H9 (cell line): ENCODE measurements at regions not wholly inside any gene's neighbourhood (a gene's known extent, or its start where the extent isn't known, plus 50 kb on each side); places are given as distances from the start of the nearest gene placed in this dataset.

Experiments
- DNase-seq: peaks from one replicate; pipeline ENCODE4 v3.0.0-alpha.2; 2017
- H2AFZ ChIP-seq: one replicate; pipeline ENCODE4 v1.6.1; 2013; ENCODE audit warnings: mild to moderate bottlenecking, low read length, control low read depth, moderate library complexity
- H2AK5ac ChIP-seq: 2 replicates; pipeline ENCODE4 v1.6.1; 2013; ENCODE audit warnings: low read length, control low read depth, mixed read lengths; ENCODE audit not compliant: insufficient read length
- H2BK120ac ChIP-seq: one replicate; pipeline ENCODE4 v1.6.1; 2013; ENCODE audit warnings: low read depth, mild to moderate bottlenecking, low read length, control low read depth, inconsistent platforms; ENCODE audit not compliant: poor library complexity, severe bottlenecking
- H2BK12ac ChIP-seq: 2 replicates; pipeline ENCODE4 v1.6.1; 2013; ENCODE audit warnings: low read length, control low read depth, mixed read lengths, low read depth; ENCODE audit not compliant: insufficient read length
- H2BK15ac ChIP-seq: 2 replicates; pipeline ENCODE4 v1.6.1; 2013; ENCODE audit warnings: low read depth, low read length, control low read depth
- H2BK20ac ChIP-seq: one replicate; pipeline ENCODE4 v1.6.1; 2013; ENCODE audit warnings: low read depth, mild to moderate bottlenecking, low read length, control low read depth, inconsistent platforms; ENCODE audit not compliant: poor library complexity, severe bottlenecking
- H2BK5ac ChIP-seq: 2 replicates; pipeline ENCODE4 v1.6.1; 2013; ENCODE audit warnings: low read length, control low read depth, mixed read lengths; ENCODE audit not compliant: insufficient read length
- H3K14ac ChIP-seq: 2 replicates; pipeline ENCODE4 v1.6.1; 2013; ENCODE audit warnings: low read length, control low read depth; ENCODE audit not compliant: insufficient read depth
- H3K18ac ChIP-seq: 2 replicates; pipeline ENCODE4 v1.6.1; 2013; ENCODE audit warnings: low read depth, mild to moderate bottlenecking, mixed read lengths, low read length, control low read depth; ENCODE audit not compliant: insufficient read length
- H3K23ac ChIP-seq: 2 replicates; pipeline ENCODE4 v1.6.1; 2013; ENCODE audit warnings: low read length, control low read depth, mixed read lengths, low read depth; ENCODE audit not compliant: insufficient read length
- H3K23me2 ChIP-seq: 2 replicates; pipeline ENCODE4 v1.6.1; 2013; ENCODE audit warnings: low read depth, mild to moderate bottlenecking, mixed read lengths, low read length, control low read depth; ENCODE audit not compliant: insufficient read length, poor library complexity, severe bottlenecking
- H3K27ac ChIP-seq: 2 replicates; pipeline ENCODE4 v1.5.1; 2013; ENCODE audit warnings: low read length, control low read depth, mixed read lengths, low read depth; ENCODE audit not compliant: insufficient read length
- H3K27me3 ChIP-seq: 2 replicates; pipeline ENCODE4 v1.6.1; 2013; ENCODE audit warnings: low read length, control low read depth, inconsistent platforms; ENCODE audit not compliant: insufficient read depth
- H3K4ac ChIP-seq: 2 replicates; pipeline ENCODE4 v1.6.1; 2013; ENCODE audit warnings: low read depth, mild to moderate bottlenecking, control low read depth, inconsistent platforms, low read length, moderate library complexity
- H3K4me1 ChIP-seq: 2 replicates; pipeline ENCODE4 v1.6.1; 2013; ENCODE audit warnings: low read length, control low read depth, inconsistent platforms; ENCODE audit not compliant: insufficient read depth
- H3K4me2 ChIP-seq: 2 replicates; pipeline ENCODE4 v1.6.1; 2013; ENCODE audit warnings: low read length, control low read depth, mixed read lengths; ENCODE audit not compliant: insufficient read length, insufficient read depth
- H3K56ac ChIP-seq: 2 replicates; pipeline ENCODE4 v1.6.1; 2013; ENCODE audit warnings: low read depth, mild to moderate bottlenecking, mixed read lengths, low read length, control low read depth; ENCODE audit not compliant: insufficient read length
- H3K79me1 ChIP-seq: 2 replicates; pipeline ENCODE4 v1.6.1; 2013; ENCODE audit warnings: low read depth, mild to moderate bottlenecking, moderate library complexity, low read length, control low read depth, inconsistent platforms; ENCODE audit not compliant: insufficient read depth, poor library complexity, severe bottlenecking
- H3K79me2 ChIP-seq: 2 replicates; pipeline ENCODE4 v1.6.1; 2013; ENCODE audit warnings: low read length, control low read depth, inconsistent platforms; ENCODE audit not compliant: insufficient read depth
- H3K9ac ChIP-seq: 2 replicates; pipeline ENCODE4 v1.6.1; 2013; ENCODE audit warnings: low read length, control low read depth, mixed read lengths; ENCODE audit not compliant: insufficient read length; ENCODE audit errors: extremely low read depth
- H3K9me3 ChIP-seq: one replicate; pipeline ENCODE4 v1.6.1; 2013; ENCODE audit warnings: low read depth, low read length, inconsistent platforms; ENCODE audit not compliant: control insufficient read depth
- H3T11ph ChIP-seq: one replicate; pipeline ENCODE4 v1.6.1; 2013; ENCODE audit warnings: mild to moderate bottlenecking, low read length, control low read depth, inconsistent platforms
- H4K20me1 ChIP-seq: one replicate; pipeline ENCODE4 v1.6.1; 2013; ENCODE audit not compliant: control insufficient read depth, insufficient read length, insufficient read depth
- H4K5ac ChIP-seq: 2 replicates; pipeline ENCODE4 v1.6.1; 2013; ENCODE audit warnings: low read depth, mild to moderate bottlenecking, mixed read lengths, low read length, control low read depth; ENCODE audit not compliant: insufficient read length
- H4K8ac ChIP-seq: replicated peaks from 2 replicates; pipeline ENCODE4 v1.6.1; 2013; ENCODE audit warnings: low read length, control low read depth, mixed read lengths, low read depth; ENCODE audit not compliant: insufficient read length
- H4K91ac ChIP-seq: 2 replicates; pipeline ENCODE4 v1.6.1; 2013; ENCODE audit warnings: low read depth, mild to moderate bottlenecking, moderate library complexity, mixed read lengths, low read length, control low read depth; ENCODE audit not compliant: insufficient read length
- H3K27ac Mint-ChIP-seq, 3 experiments: 2 replicates in 2 of 3; 3 replicates in 1 of 3; pipeline ENCODE4 v1.8.0; 2020 to 2021; ENCODE audit warnings: mixed read lengths in 3 of 3, mild to moderate bottlenecking in 1 of 3, moderate library complexity in 1 of 3
- H3K27me3 Mint-ChIP-seq: 2 replicates; pipeline ENCODE4 v1.8.0; 2021; ENCODE audit warnings: low read depth, mild to moderate bottlenecking, moderate library complexity, mixed read lengths
- H3K36me3 Mint-ChIP-seq, 3 experiments: 2 replicates in 2 of 3; 3 replicates in 1 of 3; pipeline ENCODE4 v1.8.0; 2020 to 2021; ENCODE audit warnings: low read depth in 3 of 3, mixed read lengths in 3 of 3; ENCODE audit not compliant: insufficient read depth in 1 of 3
- H3K4me1 Mint-ChIP-seq, 2 experiments: 2 replicates each; pipeline ENCODE4 v1.8.0; 2020; ENCODE audit warnings: mixed read lengths in 2 of 2
- H3K4me3 Mint-ChIP-seq, 2 experiments: 2 replicates in 1 of 2; 3 replicates in 1 of 2; pipeline ENCODE4 v1.8.0; 2020 to 2021; ENCODE audit warnings: mild to moderate bottlenecking in 2 of 2, mixed read lengths in 2 of 2, moderate library complexity in 1 of 2
- H3K9me3 Mint-ChIP-seq, 2 experiments: 2 replicates in 1 of 2; 3 replicates in 1 of 2; pipeline ENCODE4 v1.8.0; 2020; ENCODE audit warnings: mild to moderate bottlenecking in 2 of 2, mixed read lengths in 2 of 2, moderate library complexity in 1 of 2
- CTCF ChIP-seq: fragments of 200-600 bp; sonication (generic); conservative IDR thresholded peaks from 3 replicates; pipeline ENCODE4 v1.8.0; 2021; ENCODE audit warnings: antibody characterized with exemption, mild to moderate bottlenecking
- WGBS: extraction: QIAGEN DNeasy Blood & Tissue Kit; methylation state at CpG from one replicate; pipeline ENCODE4 v1.1.7; 2013; ENCODE audit warnings: missing lambda C conversion rate, low lambda C conversion rate, mixed read lengths; ENCODE audit not compliant: insufficient read length; ENCODE audit errors: extremely low coverage; 5-methylcytosine and 5-hydroxymethylcytosine counted together

- no peak for TF ChIP-seq CTCF
- no peaks in the 10 kb centered on the region for H3K79me1 ChIP-seq
- H2AFZ ChIP-seq, result no peak overlapping the region
- H3K4me3 Mint-ChIP-seq, result no peak overlapping the region
- H2BK5ac ChIP-seq, result no peak overlapping the region
- no peak overlapping the region for H3K4me2 ChIP-seq
- 0 out of 2 replicates have a peak overlapping the region, but pooled peaks have one; percentile 49 for H3K14ac ChIP-seq
- no peak overlapping the region for H3K9ac ChIP-seq
- no peak overlapping the region; a peak in 1 of 7 replicates for H3K27ac Mint-ChIP-seq
- H3K79me2 ChIP-seq, result no peaks in the 10 kb centered on the region
- H2AK5ac ChIP-seq, result no peak overlapping the region
- H3K27ac ChIP-seq, result no peak overlapping the region
- no peaks in the 10 kb centered on the region; a peak in 1 of 7 replicates for H3K36me3 Mint-ChIP-seq
- no peaks in the 10 kb centered on the region for H3K9me3 ChIP-seq
- no peak overlapping the region for H4K8ac ChIP-seq
- no peak overlapping the region for H3K56ac ChIP-seq
- H3K9me3 Mint-ChIP-seq, result no peaks in the 10 kb centered on the region
- WGBS, result no CpG with 5 or more reads among the region's 6 CpGs
- H4K91ac ChIP-seq, result no peak overlapping the region
- no peak overlapping the region for H4K5ac ChIP-seq
- no peaks in the 10 kb centered on the region for H3K4me1 ChIP-seq
- no peak overlapping the region for H2BK20ac ChIP-seq
- H3T11ph ChIP-seq, result no peak overlapping the region
- DNase-seq, result no peak
- no peak overlapping the region for H3K23ac ChIP-seq
- no peak overlapping the region for H3K18ac ChIP-seq
- H3K23me2 ChIP-seq, result no peaks in the 10 kb centered on the region
- peaks cover 4% of the 10 kb centered on the region for H4K20me1 ChIP-seq
- no peaks in the 10 kb centered on the region for H3K27me3 ChIP-seq
- peaks cover 2% of the 10 kb centered on the region for H3K27me3 Mint-ChIP-seq
- H2BK12ac ChIP-seq, result no peak overlapping the region
- peaks cover 24 to 30% of the 10 kb centered on the region in 2 experiments for H3K4me1 Mint-ChIP-seq
- H2BK120ac ChIP-seq, result no peak overlapping the region
- H3K4ac ChIP-seq, result no peak overlapping the region
- no peak overlapping the region for H2BK15ac ChIP-seq
Observed at GRCh38 chr1:157400766-157401165, 151.5 kb downstream of the FCRL5 start.
